Loucy (cell line): ENCODE measurements at regions not wholly inside any gene's neighbourhood (a gene's known extent, or its start where the extent isn't known, plus 50 kb on each side); places are given as distances from the start of the nearest gene placed in this dataset.

Source experiments
- CTCF ChIP-seq: fragments of 200-600 bp; sonication (generic); conservative IDR thresholded peaks from 2 replicates; pipeline ENCODE4 v1.5.1; 2014; ENCODE audit warnings: mild to moderate bottlenecking, antibody characterized with exemption, low read length
- EZH2phosphoT487 ChIP-seq: fragments of 200-600 bp; IDR thresholded peaks from 2 replicates; pipeline ENCODE4 v1.6.1; 2018; ENCODE audit warnings: antibody characterized with exemption, mild to moderate bottlenecking, moderate library complexity, borderline replicate concordance

GRCh38 chr5:116669261-116670031 is 94.8 kb upstream of the SEMA6A start:
- TF ChIP-seq CTCF (no peak), EZH2phosphoT487 (no peak)
